ENCODE measurements at regions not wholly inside any gene's neighbourhood (a gene's known extent, or its start where the extent isn't known, plus 50 kb on each side); places are given as distances from the start of the nearest gene placed in this dataset.

DNA sequence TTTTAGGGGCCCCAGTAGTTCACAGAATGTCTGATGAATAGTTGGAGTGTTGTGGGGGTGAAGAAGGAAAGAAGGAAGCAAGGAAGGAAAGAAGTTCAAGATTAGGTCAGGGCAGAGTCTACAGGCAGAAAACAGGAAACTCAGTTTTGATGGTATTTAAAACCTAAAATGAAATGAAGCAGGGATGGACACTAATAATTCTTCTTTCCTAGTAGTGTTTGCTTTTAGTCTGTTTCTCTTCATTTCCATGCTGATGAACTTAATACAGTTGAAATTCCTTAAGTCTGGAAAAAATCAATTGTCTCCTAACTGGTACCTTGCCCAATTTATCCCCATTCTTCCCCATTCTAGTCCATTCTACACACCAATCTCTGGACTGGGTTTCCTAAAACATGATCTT lies 59.0 kb upstream of the GSAP start:
- TF ChIP-seq POLR2A (IDR thresholded peaks at IDR 0.05), result no peak
- TF ChIP-seq, protein P1, sequence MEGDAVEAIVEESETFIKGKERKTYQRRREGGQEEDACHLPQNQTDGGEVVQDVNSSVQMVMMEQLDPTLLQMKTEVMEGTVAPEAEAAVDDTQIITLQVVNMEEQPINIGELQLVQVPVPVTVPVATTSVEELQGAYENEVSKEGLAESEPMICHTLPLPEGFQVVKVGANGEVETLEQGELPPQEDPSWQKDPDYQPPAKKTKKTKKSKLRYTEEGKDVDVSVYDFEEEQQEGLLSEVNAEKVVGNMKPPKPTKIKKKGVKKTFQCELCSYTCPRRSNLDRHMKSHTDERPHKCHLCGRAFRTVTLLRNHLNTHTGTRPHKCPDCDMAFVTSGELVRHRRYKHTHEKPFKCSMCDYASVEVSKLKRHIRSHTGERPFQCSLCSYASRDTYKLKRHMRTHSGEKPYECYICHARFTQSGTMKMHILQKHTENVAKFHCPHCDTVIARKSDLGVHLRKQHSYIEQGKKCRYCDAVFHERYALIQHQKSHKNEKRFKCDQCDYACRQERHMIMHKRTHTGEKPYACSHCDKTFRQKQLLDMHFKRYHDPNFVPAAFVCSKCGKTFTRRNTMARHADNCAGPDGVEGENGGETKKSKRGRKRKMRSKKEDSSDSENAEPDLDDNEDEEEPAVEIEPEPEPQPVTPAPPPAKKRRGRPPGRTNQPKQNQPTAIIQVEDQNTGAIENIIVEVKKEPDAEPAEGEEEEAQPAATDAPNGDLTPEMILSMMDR (IDR thresholded peaks at IDR 0.05), result no peak
